GM12874 (cell line): ENCODE measurements at regions not wholly inside any gene's neighbourhood (a gene's known extent, or its start where the extent isn't known, plus 50 kb on each side); places are given as distances from the start of the nearest gene placed in this dataset.

Experiments used
- TF ChIP-seq, protein P1 (sequence below): IDR thresholded peaks from 2 replicates; pipeline ENCODE4 v1.5.1; 2011; ENCODE audit warnings: low read depth, mild to moderate bottlenecking, control low read depth, low read length, moderate library complexity; ENCODE audit not compliant: insufficient read depth

DNA sequence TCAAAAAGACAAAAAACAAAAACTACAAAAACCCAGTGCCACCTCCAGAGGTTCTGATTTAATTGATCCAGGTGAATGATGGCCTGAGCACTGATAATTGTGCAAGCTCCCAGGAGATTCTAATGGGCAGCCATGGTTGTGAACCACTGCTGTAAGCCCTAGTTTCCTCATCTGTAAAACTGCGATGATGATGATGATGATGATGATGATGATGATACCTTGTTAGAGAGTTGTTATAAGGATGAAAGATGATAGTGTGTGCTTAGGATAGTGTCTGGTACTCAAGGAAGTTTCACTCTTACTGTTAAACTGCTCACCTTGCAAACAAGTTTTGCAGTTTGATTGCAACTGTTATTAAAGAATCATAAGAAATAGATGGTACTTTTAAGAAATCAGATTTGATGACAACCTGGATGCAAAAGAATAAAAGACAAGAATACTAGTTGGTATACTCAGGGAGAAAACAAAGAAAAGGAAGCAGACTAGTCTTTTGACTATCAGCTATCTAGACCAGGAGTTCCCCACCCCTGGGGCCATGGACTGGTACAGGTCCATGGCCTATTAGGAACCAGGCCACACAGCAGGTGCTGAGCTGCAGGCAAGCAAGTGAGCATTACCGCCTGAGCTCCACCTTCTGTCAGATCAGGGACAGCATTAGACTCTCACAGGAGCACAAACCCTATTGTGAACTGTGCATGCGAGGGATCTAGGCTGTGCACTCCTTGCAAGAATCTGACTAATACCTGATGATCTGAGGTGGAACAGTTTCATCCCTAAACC lies 98.0 kb downstream of the OR2K2 start:
- TF ChIP-seq, protein P1, sequence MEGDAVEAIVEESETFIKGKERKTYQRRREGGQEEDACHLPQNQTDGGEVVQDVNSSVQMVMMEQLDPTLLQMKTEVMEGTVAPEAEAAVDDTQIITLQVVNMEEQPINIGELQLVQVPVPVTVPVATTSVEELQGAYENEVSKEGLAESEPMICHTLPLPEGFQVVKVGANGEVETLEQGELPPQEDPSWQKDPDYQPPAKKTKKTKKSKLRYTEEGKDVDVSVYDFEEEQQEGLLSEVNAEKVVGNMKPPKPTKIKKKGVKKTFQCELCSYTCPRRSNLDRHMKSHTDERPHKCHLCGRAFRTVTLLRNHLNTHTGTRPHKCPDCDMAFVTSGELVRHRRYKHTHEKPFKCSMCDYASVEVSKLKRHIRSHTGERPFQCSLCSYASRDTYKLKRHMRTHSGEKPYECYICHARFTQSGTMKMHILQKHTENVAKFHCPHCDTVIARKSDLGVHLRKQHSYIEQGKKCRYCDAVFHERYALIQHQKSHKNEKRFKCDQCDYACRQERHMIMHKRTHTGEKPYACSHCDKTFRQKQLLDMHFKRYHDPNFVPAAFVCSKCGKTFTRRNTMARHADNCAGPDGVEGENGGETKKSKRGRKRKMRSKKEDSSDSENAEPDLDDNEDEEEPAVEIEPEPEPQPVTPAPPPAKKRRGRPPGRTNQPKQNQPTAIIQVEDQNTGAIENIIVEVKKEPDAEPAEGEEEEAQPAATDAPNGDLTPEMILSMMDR = no peak

DNA sequence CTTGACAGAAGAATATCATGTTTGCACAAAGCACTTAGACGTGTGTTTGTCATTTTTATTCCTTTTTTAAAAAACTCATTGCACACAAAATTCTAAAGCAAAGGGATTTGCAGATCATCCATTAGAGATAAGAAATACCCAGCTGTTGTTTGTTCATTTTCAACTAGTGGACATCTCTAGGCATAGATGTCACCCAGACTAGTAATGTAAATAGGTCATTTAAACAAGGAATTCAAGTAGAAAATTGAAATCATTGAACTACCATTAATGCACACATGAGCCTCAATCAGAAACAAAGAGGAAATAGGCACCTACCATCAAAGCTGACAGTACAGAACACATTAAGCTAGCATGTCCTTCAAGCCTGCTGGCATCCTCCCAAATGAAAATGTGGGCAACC lies 107.3 kb downstream of the OR2K2 start:
- TF ChIP-seq, protein P1 = no peak

DNA sequence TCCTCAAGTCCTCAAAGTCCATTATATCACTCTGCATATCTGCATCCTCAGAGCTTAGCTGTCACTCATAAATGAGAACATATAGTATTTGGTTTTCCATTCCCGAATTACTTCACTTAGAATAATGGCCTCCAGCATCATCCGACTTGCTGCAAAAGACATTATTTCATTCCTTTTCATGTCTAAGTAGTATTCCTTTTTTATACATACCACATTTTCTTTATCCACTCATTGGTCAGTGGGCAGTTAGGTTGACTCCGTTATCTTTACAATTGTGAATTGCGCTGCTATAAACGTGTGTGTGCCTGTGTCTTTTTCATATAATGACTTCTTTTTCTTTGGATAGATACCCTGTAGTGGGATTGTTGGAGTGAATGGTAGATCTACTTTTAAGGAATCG lies 117.2 kb downstream of the OR2K2 start:
- TF ChIP-seq, protein P1 = no peak

DNA sequence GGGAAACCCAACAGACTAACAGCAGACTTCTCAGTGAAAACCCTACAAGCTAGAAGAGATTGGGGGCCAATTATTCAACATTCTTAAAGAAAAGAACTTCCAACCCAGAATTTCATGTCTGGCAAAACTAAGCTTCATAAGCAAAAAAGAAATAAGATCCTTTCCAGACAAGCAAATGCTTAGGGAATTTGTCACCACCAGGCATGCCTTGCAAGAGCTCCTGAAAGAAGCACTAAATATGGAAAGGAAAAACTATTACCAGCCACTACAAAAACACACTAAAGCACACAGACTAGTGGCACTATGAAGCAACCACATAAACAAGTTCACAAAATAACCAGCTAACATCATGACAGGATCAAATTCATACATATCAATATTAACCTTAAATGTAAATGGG lies 131.1 kb downstream of the OR2K2 start:
- TF ChIP-seq, protein P1 = no peak

DNA sequence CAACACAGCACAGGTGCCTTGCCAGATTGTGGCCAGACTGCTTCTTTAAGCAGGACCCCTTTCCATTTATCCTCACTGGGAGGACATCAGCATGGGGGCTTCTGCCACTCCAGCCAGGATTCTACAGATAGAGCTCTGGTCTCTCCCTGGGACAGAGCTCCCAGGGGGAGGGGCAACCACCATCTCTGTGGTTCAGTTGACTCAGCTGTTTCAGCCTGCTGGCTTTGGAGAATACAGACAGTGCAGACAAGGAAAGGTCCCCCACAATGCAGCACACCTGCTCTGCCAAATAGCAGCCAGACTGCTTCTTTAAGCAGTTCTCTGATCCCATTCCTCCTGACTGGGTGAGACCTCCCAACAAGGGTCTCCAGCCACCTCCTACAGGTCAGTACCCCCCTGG lies 132.8 kb downstream of the OR2K2 start:
- TF ChIP-seq, protein P1 = no peak

DNA sequence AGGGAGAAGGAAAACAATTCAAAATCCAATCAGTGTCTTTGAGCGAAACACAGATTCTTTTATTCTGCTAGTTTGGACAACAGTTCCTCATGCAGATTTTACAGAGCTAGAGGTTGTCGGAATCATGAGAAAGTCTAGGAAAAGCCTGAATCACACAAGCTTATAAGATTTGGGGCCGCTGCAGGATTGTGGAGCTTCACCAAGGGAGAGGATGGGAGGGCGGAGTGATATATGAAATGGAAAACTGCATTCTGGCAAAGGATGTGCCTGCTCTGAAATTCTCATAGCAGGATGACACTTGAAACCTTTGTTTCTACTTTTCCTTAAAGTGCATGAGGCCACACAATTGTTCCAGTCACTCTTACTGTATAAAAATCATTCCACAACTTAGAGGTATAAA lies 134.3 kb downstream of the OR2K2 start:
- TF ChIP-seq, protein P1 = no peak

DNA sequence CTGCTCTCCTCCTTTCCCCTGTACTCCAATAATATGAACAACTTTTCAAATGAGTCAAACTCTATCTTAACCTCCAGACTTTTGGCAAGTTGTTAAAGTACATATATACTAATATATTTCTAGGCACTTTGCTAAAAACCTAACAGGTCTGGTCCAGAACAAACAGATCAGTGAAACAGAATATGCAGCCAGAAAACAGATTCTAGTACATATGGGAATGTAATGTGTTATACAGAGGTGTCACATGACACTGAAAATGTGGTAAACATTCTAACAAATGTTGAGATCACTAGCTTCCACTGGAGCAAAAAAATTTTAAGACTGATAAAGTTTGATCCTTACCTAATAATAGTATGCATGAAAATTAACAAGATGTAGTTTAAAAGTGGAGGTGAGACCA lies 136.9 kb downstream of the OR2K2 start:
- TF ChIP-seq, protein P1 = no peak
